ENCODE measurements at regions not wholly inside any gene's neighbourhood (a gene's known extent, or its start where the extent isn't known, plus 50 kb on each side); places are given as distances from the start of the nearest gene placed in this dataset.

GRCh38 chr1:22319608-22320007, 132.0 kb upstream of the ZBTB40 start:
- H3K4me1 Mint-ChIP-seq = peaks cover 51% of the 10 kb centered on the region
- no peak overlapping the region for H3K27ac Mint-ChIP-seq
- no peak overlapping the region for H3K4me3 Mint-ChIP-seq
- no peak for TF ChIP-seq CTCF (IDR thresholded peaks at IDR 0.05)
- H3K9me3 Mint-ChIP-seq = no peaks in the 10 kb centered on the region
- H3K36me3 Mint-ChIP-seq (ENCODE audit: low read depth) = no peaks in the 10 kb centered on the region
- H3K27me3 Mint-ChIP-seq (ENCODE audit: low read depth, poor library complexity) = peaks cover 71% of the 10 kb centered on the region
- no peak for DNase-seq

GRCh38 chr1:22320587-22321344, 130.9 kb upstream of the ZBTB40 start:
- Mint-ChIP-seq H3K36me3 (ENCODE audit: low read depth) (no peaks in the 10 kb centered on the region), H3K4me3 (no peak overlapping the region), H3K9me3 (no peaks in the 10 kb centered on the region), H3K4me1 (peaks cover 44% of the 10 kb centered on the region), H3K27ac (no peak overlapping the region), H3K27me3 (ENCODE audit: low read depth, poor library complexity) (peaks cover 75% of the 10 kb centered on the region)
- no peak for DNase-seq
- no peak for TF ChIP-seq CTCF (IDR thresholded peaks at IDR 0.05)

DNA sequence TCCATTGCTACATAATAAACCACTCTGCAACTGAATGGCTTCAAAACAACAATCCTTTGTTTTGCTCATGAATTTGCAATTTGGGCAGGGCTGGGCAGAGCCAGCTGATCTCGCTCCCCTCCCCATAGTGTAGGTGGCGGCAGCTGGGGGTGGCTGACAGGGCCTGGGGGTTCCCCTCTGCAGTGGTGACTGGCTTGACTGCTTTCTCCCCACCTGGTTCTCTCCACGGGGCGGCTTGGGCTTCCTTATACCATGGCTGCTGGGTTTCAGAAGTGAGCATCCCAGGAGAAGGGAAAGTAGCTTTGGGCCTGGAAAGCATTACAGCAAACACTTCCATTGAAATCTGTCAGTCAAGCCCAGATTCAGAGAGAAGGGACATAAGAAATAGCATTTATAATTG, 129.7 kb upstream of the ZBTB40 start:
- Mint-ChIP-seq H3K27me3 (ENCODE audit: low read depth, poor library complexity) (peaks cover 83% of the 10 kb centered on the region), H3K4me1 (peaks cover 53% of the 10 kb centered on the region), H3K27ac (no peak overlapping the region), H3K4me3 (no peak overlapping the region), H3K36me3 (ENCODE audit: low read depth) (no peaks in the 10 kb centered on the region), H3K9me3 (no peaks in the 10 kb centered on the region)
- DNase-seq = no peak
- TF ChIP-seq CTCF (IDR thresholded peaks at IDR 0.05) = no peak

- peaks cover 46% of the 10 kb centered on the region for H3K4me1 Mint-ChIP-seq
Measured at GRCh38 chr1:22323141-22323845, 128.4 kb upstream of the ZBTB40 start.

GRCh38 chr1:22323846-22324504, 127.7 kb upstream of the ZBTB40 start:
- no peak overlapping the region for H3K27ac Mint-ChIP-seq
- peaks cover 96% of the 10 kb centered on the region for H3K27me3 Mint-ChIP-seq (ENCODE audit: low read depth, poor library complexity)
- H3K4me3 Mint-ChIP-seq = no peak overlapping the region
- DNase-seq = no peak
- no peaks in the 10 kb centered on the region for H3K9me3 Mint-ChIP-seq
- peaks cover 49% of the 10 kb centered on the region for H3K4me1 Mint-ChIP-seq
- no peak for TF ChIP-seq CTCF (IDR thresholded peaks at IDR 0.05)
- H3K36me3 Mint-ChIP-seq (ENCODE audit: low read depth) = no peaks in the 10 kb centered on the region

More at GRCh38 chr1:22323141-22323845, 128.4 kb upstream of the ZBTB40 start:
- H3K4me3 Mint-ChIP-seq = no peak overlapping the region
- H3K27me3 Mint-ChIP-seq (ENCODE audit: low read depth, poor library complexity) = peaks cover 90% of the 10 kb centered on the region
- no peaks in the 10 kb centered on the region for H3K9me3 Mint-ChIP-seq
- DNase-seq = no peak
- TF ChIP-seq CTCF (IDR thresholded peaks at IDR 0.05) = no peak
- no peak overlapping the region for H3K27ac Mint-ChIP-seq
- H3K36me3 Mint-ChIP-seq (ENCODE audit: low read depth) = no peaks in the 10 kb centered on the region

Measured in nephron progenitor cell (in vitro differentiated cells).